HCT116 (cell line): ENCODE measurements at regions not wholly inside any gene's neighbourhood (a gene's known extent, or its start where the extent isn't known, plus 50 kb on each side); places are given as distances from the start of the nearest gene placed in this dataset.
"Not testable (repeated sequence)": the region's sequence is repeated elsewhere in the genome, so short reads cannot be mapped to it uniquely, and the experiment has no call there.

ENCODE experiments used
- ATAC-seq: fragments of 200-7000 bp; cut with Tn5 transposase; 2 replicates; pipeline ENCODE4 v1.9.1; 2020; ENCODE audit warnings: mild to moderate bottlenecking, moderate library complexity
- BruUV-seq: library from RNA; stranded (reverse); fragments of 400-500 nt; replicated peaks from 2 replicates; lab custom pipeline; 2021; lab: Mats Ljungman, UMichigan
- CTCF ChIA-PET: fragments of 300-600 bp; sonication (Branson Sonifier 250); formaldehyde crosslinking; loops from one replicate; lab custom pipeline; 2021; ENCODE audit warnings: antibody characterized with exemption; lab: Charles Lee
- POLR2A ChIA-PET: fragments of 300-600, 350-600 bp; sonication (Branson Sonifier 250); formaldehyde crosslinking; loops from one replicate; lab custom pipeline; 2021; ENCODE audit warnings: antibody characterized with exemption; lab: Charles Lee
- RAD21 ChIA-PET, 2 experiments: fragments of 300-600 bp; sonication (Branson Sonifier 250); formaldehyde crosslinking; loops; one replicate each; lab custom pipeline; 2023; ENCODE audit warnings: low total read pairs in 2 of 2; ENCODE audit not compliant: uncharacterized antibody in 2 of 2, unreplicated experiment in 2 of 2, low non-redundant PET in 1 of 2; lab: Charles Lee
- DNase-seq: peaks from one replicate; pipeline ENCODE4 v3.0.0-alpha.2; 2010; ENCODE audit warnings: low read depth, low spot score
- H2AFZ ChIP-seq: fragments of 200-600 bp; shearing (Covaris generic), sonication (generic); 2 replicates; pipeline ENCODE4 v1.6.1; 2017; ENCODE audit warnings: low read depth, mixed run types, mixed read lengths, antibody characterized with exemption, low read length; ENCODE audit not compliant: poor library complexity, severe bottlenecking
- H3K27ac ChIP-seq: 2 replicates; pipeline ENCODE4 v1.5.1; 2012; ENCODE audit warnings: low read depth, low read length
- H3K27me3 ChIP-seq: fragments of 200-600 bp; sonication (generic); 2 replicates; pipeline ENCODE4 v1.6.1; 2016; ENCODE audit warnings: mixed run types, low read length, mixed read lengths; ENCODE audit not compliant: insufficient read depth
- H3K36me3 ChIP-seq, 2 experiments: fragments of 200-500 bp in 1 of 2; fragments of 200-600 bp in 1 of 2; sonication (Bioruptor generic) in 1 of 2; sonication (generic) in 1 of 2; 2 replicates each; pipeline versions ENCODE4 v1.5.1 to v1.6.1; 2014 to 2016; ENCODE audit warnings: low read length in 2 of 2, inconsistent platforms in 1 of 2, mixed read lengths in 1 of 2, mixed run types in 1 of 2; ENCODE audit not compliant: insufficient read depth in 2 of 2, control insufficient read depth in 1 of 2
- H3K4me1 ChIP-seq, 2 experiments: fragments of 200-600 bp in 1 of 2; sonication (generic) in 1 of 2; 2 replicates each; pipeline versions ENCODE4 v1.5.1 to v1.6.1; 2012 to 2017; ENCODE audit warnings: low read length in 2 of 2, inconsistent platforms in 1 of 2, mild to moderate bottlenecking in 1 of 2, mixed read lengths in 1 of 2, mixed run types in 1 of 2, moderate library complexity in 1 of 2; ENCODE audit not compliant: insufficient read depth in 2 of 2, control insufficient read depth in 1 of 2
- H3K4me2 ChIP-seq: fragments of 200-600 bp; sonication (generic); 2 replicates; pipeline ENCODE4 v1.6.1; 2017; ENCODE audit warnings: mixed run types, low read length, mixed read lengths
- H3K4me3 ChIP-seq, 2 experiments: fragments of 200-600 bp in 1 of 2; sonication (generic) in 1 of 2; replicated peaks in 1 of 2; 2 replicates each; pipeline ENCODE4 v1.5.1; 2011 to 2016; ENCODE audit warnings: low read length in 2 of 2, control low read depth in 1 of 2, low read depth in 1 of 2, mild to moderate bottlenecking in 1 of 2, mixed read lengths in 1 of 2, mixed run types in 1 of 2
- H3K79me2 ChIP-seq: fragments of 200-600 bp; sonication (generic); 2 replicates; pipeline ENCODE4 v1.6.1; 2017; ENCODE audit warnings: mild to moderate bottlenecking, mixed run types, low read length, moderate library complexity, mixed read lengths; ENCODE audit not compliant: insufficient read depth
- H3K9ac ChIP-seq: fragments of 200-600 bp; sonication (generic); 2 replicates; pipeline ENCODE4 v1.6.1; 2016; ENCODE audit warnings: low read length, mixed read lengths
- H3K9me2 ChIP-seq: fragments of 200-600 bp; sonication (generic), shearing (Covaris generic); 2 replicates; pipeline ENCODE4 v1.6.1; 2017; ENCODE audit warnings: mixed run types, mild to moderate bottlenecking, moderate library complexity; ENCODE audit not compliant: insufficient read depth
- H3K9me3 ChIP-seq, 2 experiments: fragments of 200-500 bp in 1 of 2; fragments of 200-600 bp in 1 of 2; sonication (Bioruptor generic) in 1 of 2; sonication (generic) in 1 of 2; 2 replicates each; pipeline ENCODE4 v1.6.1; 2014 to 2017; ENCODE audit warnings: low read length in 2 of 2, mixed read lengths in 2 of 2, inconsistent platforms in 1 of 2, low read depth in 1 of 2, mild to moderate bottlenecking in 1 of 2, mixed run types in 1 of 2, moderate library complexity in 1 of 2; ENCODE audit not compliant: control insufficient read depth in 1 of 2, insufficient read depth in 1 of 2
- H4K20me1 ChIP-seq: fragments of 200-600 bp; sonication (generic), shearing (Covaris generic); 2 replicates; pipeline ENCODE4 v1.6.1; 2017; ENCODE audit warnings: mixed run types, mild to moderate bottlenecking, moderate library complexity; ENCODE audit not compliant: insufficient read depth
- JUND ChIP-seq: IDR thresholded peaks from 2 replicates; pipeline ENCODE4 v1.6.1; 2012
- RAD21 ChIP-seq: IDR thresholded peaks from 2 replicates; pipeline ENCODE4 v1.6.1; 2012; ENCODE audit warnings: low read depth, mild to moderate bottlenecking
- TCF7L2 ChIP-seq: IDR thresholded peaks from 2 replicates; pipeline ENCODE4 v1.7.0; 2011; ENCODE audit warnings: borderline replicate concordance, inconsistent platforms; ENCODE audit not compliant: insufficient read depth, insufficient read length; ENCODE audit errors: extremely low read depth
- ZFX ChIP-seq: fragments of 450-650 bp; IDR thresholded peaks from 2 replicates; pipeline ENCODE4 v1.6.1; 2017
- ZNF274 ChIP-seq: fragments of 200-500 bp; sonication (Bioruptor generic); IDR thresholded peaks from 2 replicates; pipeline ENCODE4 v1.6.1; 2014; ENCODE audit warnings: mild to moderate bottlenecking, low read depth, low read length, inconsistent platforms
- intact Hi-C: fragments of 100-400 bp; cut with micrococcal nuclease; formaldehyde crosslinking; loops from 2 replicates; pipeline ENCODE4 v1.10.0; 2022
- TF ChIP-seq, protein P1 (sequence below): IDR thresholded peaks from 2 replicates; pipeline ENCODE4 v1.6.1; 2011; ENCODE audit warnings: mild to moderate bottlenecking, low read length, moderate library complexity; ENCODE audit not compliant: insufficient replicate concordance; ENCODE audit errors: extremely low read depth
- TF ChIP-seq, protein P2 (sequence below): IDR thresholded peaks from 2 replicates; pipeline ENCODE4 v1.6.1; 2012

DNA sequence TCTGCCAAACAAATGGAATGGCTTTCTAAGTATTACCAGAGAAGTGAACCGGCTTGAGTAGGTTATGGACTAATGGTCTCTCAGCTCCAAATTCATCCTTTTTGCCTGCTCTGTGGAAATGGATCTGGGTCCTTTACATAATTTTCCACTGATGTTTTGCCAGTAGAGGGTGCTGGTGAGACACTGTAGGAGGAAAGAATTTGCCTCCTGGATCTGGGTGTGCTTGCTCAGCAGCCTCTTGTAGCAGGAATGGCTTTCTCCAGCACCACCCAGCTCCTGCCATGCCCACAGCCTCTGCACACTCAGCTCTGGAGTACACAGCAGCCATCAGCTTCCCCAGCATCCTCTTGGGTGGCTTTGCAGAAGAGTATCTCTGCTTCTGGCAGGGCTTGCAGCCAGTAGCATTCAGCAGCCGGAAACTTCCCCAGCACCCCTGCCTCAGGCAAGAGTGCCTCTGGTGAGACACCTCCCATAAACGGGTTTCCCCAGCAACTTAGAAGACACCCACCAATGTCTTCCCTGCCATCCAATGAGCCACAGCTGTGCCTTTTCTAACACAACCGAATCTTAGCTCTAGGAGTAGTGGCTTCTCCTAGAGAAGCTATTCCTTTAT, 235.0 kb upstream of the PLPP4 start (continued):
- TF ChIP-seq TCF7L2 (no peak), RAD21 (peak; percentile 85), ZFX (no peak), JUND (no peak)

DNA sequence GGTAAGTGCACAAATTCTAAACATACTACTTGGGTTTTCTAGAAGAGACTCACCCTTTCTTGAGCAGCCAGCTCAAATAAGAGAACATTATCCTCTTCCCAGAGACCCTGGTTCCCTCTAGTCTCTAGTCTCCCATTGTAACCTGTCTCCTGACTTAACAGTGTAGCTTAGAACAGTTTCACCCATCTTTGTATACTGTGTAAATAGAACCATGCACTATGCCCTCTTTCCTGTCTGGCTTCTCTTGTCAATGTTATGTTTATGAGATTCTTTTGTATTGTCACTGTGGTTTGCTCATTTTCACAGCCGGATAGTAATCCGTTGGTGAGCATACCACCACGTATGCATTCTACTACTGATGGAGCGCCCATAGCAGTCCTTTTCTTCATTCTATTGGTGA, 227.4 kb upstream of the PLPP4 start:
- Histone ChIP-seq H4K20me1 (no peaks in the 10 kb centered on the region), H3K9me2 (no peaks in the 10 kb centered on the region), H2AFZ (no peak overlapping the region), H3K36me3 (no peaks in the 10 kb centered on the region), H3K27ac (no peak overlapping the region), H3K9me3 (no peaks in the 10 kb centered on the region), H3K79me2 (no peaks in the 10 kb centered on the region), H3K27me3 (peaks cover 39% of the 10 kb centered on the region), H3K4me1 (no peaks in the 10 kb centered on the region), H3K4me2 (no peak overlapping the region), H3K9ac (no peak overlapping the region), H3K4me3 (no peak overlapping the region)
- BruUV-seq = no TSS peak
- POLR2A ChIA-PET = no interaction called here
- CTCF ChIA-PET = no interaction called here
- TF ChIP-seq, protein P1, sequence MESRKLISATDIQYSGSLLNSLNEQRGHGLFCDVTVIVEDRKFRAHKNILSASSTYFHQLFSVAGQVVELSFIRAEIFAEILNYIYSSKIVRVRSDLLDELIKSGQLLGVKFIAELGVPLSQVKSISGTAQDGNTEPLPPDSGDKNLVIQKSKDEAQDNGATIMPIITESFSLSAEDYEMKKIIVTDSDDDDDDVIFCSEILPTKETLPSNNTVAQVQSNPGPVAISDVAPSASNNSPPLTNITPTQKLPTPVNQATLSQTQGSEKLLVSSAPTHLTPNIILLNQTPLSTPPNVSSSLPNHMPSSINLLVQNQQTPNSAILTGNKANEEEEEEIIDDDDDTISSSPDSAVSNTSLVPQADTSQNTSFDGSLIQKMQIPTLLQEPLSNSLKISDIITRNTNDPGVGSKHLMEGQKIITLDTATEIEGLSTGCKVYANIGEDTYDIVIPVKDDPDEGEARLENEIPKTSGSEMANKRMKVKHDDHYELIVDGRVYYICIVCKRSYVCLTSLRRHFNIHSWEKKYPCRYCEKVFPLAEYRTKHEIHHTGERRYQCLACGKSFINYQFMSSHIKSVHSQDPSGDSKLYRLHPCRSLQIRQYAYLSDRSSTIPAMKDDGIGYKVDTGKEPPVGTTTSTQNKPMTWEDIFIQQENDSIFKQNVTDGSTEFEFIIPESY = no peak
- TF ChIP-seq ZNF274 = no peak
- no peak for TF ChIP-seq TCF7L2
- TF ChIP-seq, protein P2, sequence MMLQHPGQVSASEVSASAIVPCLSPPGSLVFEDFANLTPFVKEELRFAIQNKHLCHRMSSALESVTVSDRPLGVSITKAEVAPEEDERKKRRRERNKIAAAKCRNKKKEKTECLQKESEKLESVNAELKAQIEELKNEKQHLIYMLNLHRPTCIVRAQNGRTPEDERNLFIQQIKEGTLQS = no peak
- intact Hi-C loops = no loop called here
- DNase-seq (no peak), ATAC-seq (no peak)
- RAD21 ChIA-PET = no interaction called here

DNA sequence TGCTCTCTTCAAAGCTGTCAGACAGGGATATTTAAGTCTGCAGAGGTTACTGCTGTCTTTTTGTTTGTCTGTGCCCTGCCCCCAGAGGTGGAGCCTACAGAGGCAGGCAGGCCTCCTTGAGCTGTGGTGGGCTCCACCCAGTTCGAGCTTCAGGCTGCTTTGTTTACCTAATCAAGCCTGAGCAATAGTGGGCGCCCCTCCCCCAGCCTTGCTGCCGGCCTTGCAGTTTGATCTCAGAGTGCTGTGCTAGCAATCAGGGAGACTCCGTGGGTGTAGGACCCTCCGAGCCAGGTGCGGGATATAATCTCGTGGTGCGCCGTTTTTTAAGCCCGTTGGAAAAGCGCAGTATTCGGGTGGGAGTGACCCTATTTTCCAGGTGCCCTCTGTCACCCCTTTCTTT, 217.3 kb upstream of the PLPP4 start:
- H3K9me3 ChIP-seq, intact Hi-C loops, ATAC-seq, H3K36me3 ChIP-seq, H3K4me3 ChIP-seq, CTCF ChIA-PET, H3K27me3 ChIP-seq, H3K79me2 ChIP-seq, H3K4me2 ChIP-seq, POLR2A ChIA-PET, H3K9ac ChIP-seq, RAD21 ChIA-PET, DNase-seq, H3K9me2 ChIP-seq, H3K27ac ChIP-seq, H4K20me1 ChIP-seq, H3K4me1 ChIP-seq, BruUV-seq, H2AFZ ChIP-seq: not testable (repeated sequence)
